H9 (cell line): ENCODE measurements at regions not wholly inside any gene's neighbourhood (a gene's known extent, or its start where the extent isn't known, plus 50 kb on each side); places are given as distances from the start of the nearest gene placed in this dataset.
A peak's percentile ranks its signal among the peaks of the same experiment; 100 is the strongest.

Experiments
- DNase-seq: peaks from one replicate; pipeline ENCODE4 v3.0.0-alpha.2; 2017
- H2AFZ ChIP-seq: one replicate; pipeline ENCODE4 v1.6.1; 2013; ENCODE audit warnings: mild to moderate bottlenecking, low read length, control low read depth, moderate library complexity
- H2AK5ac ChIP-seq: 2 replicates; pipeline ENCODE4 v1.6.1; 2013; ENCODE audit warnings: low read length, control low read depth, mixed read lengths; ENCODE audit not compliant: insufficient read length
- H2BK120ac ChIP-seq: one replicate; pipeline ENCODE4 v1.6.1; 2013; ENCODE audit warnings: low read depth, mild to moderate bottlenecking, low read length, control low read depth, inconsistent platforms; ENCODE audit not compliant: poor library complexity, severe bottlenecking
- H2BK12ac ChIP-seq: 2 replicates; pipeline ENCODE4 v1.6.1; 2013; ENCODE audit warnings: low read length, control low read depth, mixed read lengths, low read depth; ENCODE audit not compliant: insufficient read length
- H2BK15ac ChIP-seq: 2 replicates; pipeline ENCODE4 v1.6.1; 2013; ENCODE audit warnings: low read depth, low read length, control low read depth
- H2BK20ac ChIP-seq: one replicate; pipeline ENCODE4 v1.6.1; 2013; ENCODE audit warnings: low read depth, mild to moderate bottlenecking, low read length, control low read depth, inconsistent platforms; ENCODE audit not compliant: poor library complexity, severe bottlenecking
- H2BK5ac ChIP-seq: 2 replicates; pipeline ENCODE4 v1.6.1; 2013; ENCODE audit warnings: low read length, control low read depth, mixed read lengths; ENCODE audit not compliant: insufficient read length
- H3K14ac ChIP-seq: 2 replicates; pipeline ENCODE4 v1.6.1; 2013; ENCODE audit warnings: low read length, control low read depth; ENCODE audit not compliant: insufficient read depth
- H3K18ac ChIP-seq: 2 replicates; pipeline ENCODE4 v1.6.1; 2013; ENCODE audit warnings: low read depth, mild to moderate bottlenecking, mixed read lengths, low read length, control low read depth; ENCODE audit not compliant: insufficient read length
- H3K23ac ChIP-seq: 2 replicates; pipeline ENCODE4 v1.6.1; 2013; ENCODE audit warnings: low read length, control low read depth, mixed read lengths, low read depth; ENCODE audit not compliant: insufficient read length
- H3K23me2 ChIP-seq: 2 replicates; pipeline ENCODE4 v1.6.1; 2013; ENCODE audit warnings: low read depth, mild to moderate bottlenecking, mixed read lengths, low read length, control low read depth; ENCODE audit not compliant: insufficient read length, poor library complexity, severe bottlenecking
- H3K27ac ChIP-seq: 2 replicates; pipeline ENCODE4 v1.5.1; 2013; ENCODE audit warnings: low read length, control low read depth, mixed read lengths, low read depth; ENCODE audit not compliant: insufficient read length
- H3K27me3 ChIP-seq: 2 replicates; pipeline ENCODE4 v1.6.1; 2013; ENCODE audit warnings: low read length, control low read depth, inconsistent platforms; ENCODE audit not compliant: insufficient read depth
- H3K4ac ChIP-seq: 2 replicates; pipeline ENCODE4 v1.6.1; 2013; ENCODE audit warnings: low read depth, mild to moderate bottlenecking, control low read depth, inconsistent platforms, low read length, moderate library complexity
- H3K4me1 ChIP-seq: 2 replicates; pipeline ENCODE4 v1.6.1; 2013; ENCODE audit warnings: low read length, control low read depth, inconsistent platforms; ENCODE audit not compliant: insufficient read depth
- H3K4me2 ChIP-seq: 2 replicates; pipeline ENCODE4 v1.6.1; 2013; ENCODE audit warnings: low read length, control low read depth, mixed read lengths; ENCODE audit not compliant: insufficient read length, insufficient read depth
- H3K56ac ChIP-seq: 2 replicates; pipeline ENCODE4 v1.6.1; 2013; ENCODE audit warnings: low read depth, mild to moderate bottlenecking, mixed read lengths, low read length, control low read depth; ENCODE audit not compliant: insufficient read length
- H3K79me1 ChIP-seq: 2 replicates; pipeline ENCODE4 v1.6.1; 2013; ENCODE audit warnings: low read depth, mild to moderate bottlenecking, moderate library complexity, low read length, control low read depth, inconsistent platforms; ENCODE audit not compliant: insufficient read depth, poor library complexity, severe bottlenecking
- H3K79me2 ChIP-seq: 2 replicates; pipeline ENCODE4 v1.6.1; 2013; ENCODE audit warnings: low read length, control low read depth, inconsistent platforms; ENCODE audit not compliant: insufficient read depth
- H3K9ac ChIP-seq: 2 replicates; pipeline ENCODE4 v1.6.1; 2013; ENCODE audit warnings: low read length, control low read depth, mixed read lengths; ENCODE audit not compliant: insufficient read length; ENCODE audit errors: extremely low read depth
- H3K9me3 ChIP-seq: one replicate; pipeline ENCODE4 v1.6.1; 2013; ENCODE audit warnings: low read depth, low read length, inconsistent platforms; ENCODE audit not compliant: control insufficient read depth
- H3T11ph ChIP-seq: one replicate; pipeline ENCODE4 v1.6.1; 2013; ENCODE audit warnings: mild to moderate bottlenecking, low read length, control low read depth, inconsistent platforms
- H4K20me1 ChIP-seq: one replicate; pipeline ENCODE4 v1.6.1; 2013; ENCODE audit not compliant: control insufficient read depth, insufficient read length, insufficient read depth
- H4K5ac ChIP-seq: 2 replicates; pipeline ENCODE4 v1.6.1; 2013; ENCODE audit warnings: low read depth, mild to moderate bottlenecking, mixed read lengths, low read length, control low read depth; ENCODE audit not compliant: insufficient read length
- H4K8ac ChIP-seq: replicated peaks from 2 replicates; pipeline ENCODE4 v1.6.1; 2013; ENCODE audit warnings: low read length, control low read depth, mixed read lengths, low read depth; ENCODE audit not compliant: insufficient read length
- H4K91ac ChIP-seq: 2 replicates; pipeline ENCODE4 v1.6.1; 2013; ENCODE audit warnings: low read depth, mild to moderate bottlenecking, moderate library complexity, mixed read lengths, low read length, control low read depth; ENCODE audit not compliant: insufficient read length
- H3K27ac Mint-ChIP-seq, 3 experiments: 2 replicates in 2 of 3; 3 replicates in 1 of 3; pipeline ENCODE4 v1.8.0; 2020 to 2021; ENCODE audit warnings: mixed read lengths in 3 of 3, mild to moderate bottlenecking in 1 of 3, moderate library complexity in 1 of 3
- H3K27me3 Mint-ChIP-seq: 2 replicates; pipeline ENCODE4 v1.8.0; 2021; ENCODE audit warnings: low read depth, mild to moderate bottlenecking, moderate library complexity, mixed read lengths
- H3K36me3 Mint-ChIP-seq, 3 experiments: 2 replicates in 2 of 3; 3 replicates in 1 of 3; pipeline ENCODE4 v1.8.0; 2020 to 2021; ENCODE audit warnings: low read depth in 3 of 3, mixed read lengths in 3 of 3; ENCODE audit not compliant: insufficient read depth in 1 of 3
- H3K4me1 Mint-ChIP-seq, 2 experiments: 2 replicates each; pipeline ENCODE4 v1.8.0; 2020; ENCODE audit warnings: mixed read lengths in 2 of 2
- H3K4me3 Mint-ChIP-seq, 2 experiments: 2 replicates in 1 of 2; 3 replicates in 1 of 2; pipeline ENCODE4 v1.8.0; 2020 to 2021; ENCODE audit warnings: mild to moderate bottlenecking in 2 of 2, mixed read lengths in 2 of 2, moderate library complexity in 1 of 2
- H3K9me3 Mint-ChIP-seq, 2 experiments: 2 replicates in 1 of 2; 3 replicates in 1 of 2; pipeline ENCODE4 v1.8.0; 2020; ENCODE audit warnings: mild to moderate bottlenecking in 2 of 2, mixed read lengths in 2 of 2, moderate library complexity in 1 of 2
- CTCF ChIP-seq: fragments of 200-600 bp; sonication (generic); conservative IDR thresholded peaks from 3 replicates; pipeline ENCODE4 v1.8.0; 2021; ENCODE audit warnings: antibody characterized with exemption, mild to moderate bottlenecking
- WGBS: extraction: QIAGEN DNeasy Blood & Tissue Kit; methylation state at CpG from one replicate; pipeline ENCODE4 v1.1.7; 2013; ENCODE audit warnings: missing lambda C conversion rate, low lambda C conversion rate, mixed read lengths; ENCODE audit not compliant: insufficient read length; ENCODE audit errors: extremely low coverage; 5-methylcytosine and 5-hydroxymethylcytosine counted together

- no peaks in the 10 kb centered on the region for H3K4me1 ChIP-seq
These were observed 181.8 kb upstream of the TBL1XR1 start for GRCh38 chr3:177379045-177379444.

More at GRCh38 chr3:177379045-177379444, 181.8 kb upstream of the TBL1XR1 start:
- H2BK12ac ChIP-seq = no peak overlapping the region
- H3K79me1 ChIP-seq = no peaks in the 10 kb centered on the region
- Mint-ChIP-seq H3K9me3 (peaks cover 5% of the 10 kb centered on the region in 2 experiments; a peak in 3 of 5 replicates), H3K4me3 (no peak overlapping the region; a peak in 1 of 5 replicates), H3K4me1 (no peaks in the 10 kb centered on the region), H3K27me3 (no peaks in the 10 kb centered on the region), H3K27ac (no peak overlapping the region), H3K36me3 (peaks cover 0 to 5% (median 2%) of the 10 kb centered on the region in 3 experiments; a peak in 4 of 7 replicates)
- DNase-seq = no peak
- H2BK5ac ChIP-seq = no peak overlapping the region
- H2BK15ac ChIP-seq = no peak overlapping the region
- TF ChIP-seq CTCF = peak; percentile 25; the same call in 2 of the 3 replicates
- no peak overlapping the region for H3K23ac ChIP-seq
- no peaks in the 10 kb centered on the region for H3K27me3 ChIP-seq
- no peaks in the 10 kb centered on the region for H3K23me2 ChIP-seq
- H2BK120ac ChIP-seq = no peak overlapping the region
- no peaks in the 10 kb centered on the region for H3K9me3 ChIP-seq
- no peak overlapping the region for H2AK5ac ChIP-seq
- H3K4me2 ChIP-seq = no peak overlapping the region
- no peak overlapping the region for H3K18ac ChIP-seq
- H4K5ac ChIP-seq = no peak overlapping the region
- no peaks in the 10 kb centered on the region for H4K20me1 ChIP-seq
- no peak overlapping the region for H2BK20ac ChIP-seq
- no peak overlapping the region for H3K27ac ChIP-seq
- no CpG with 5 or more reads among the region's 3 CpGs for WGBS
- no peak overlapping the region for H3K56ac ChIP-seq
- H2AFZ ChIP-seq = no peak overlapping the region
- H3K79me2 ChIP-seq = no peaks in the 10 kb centered on the region
- H4K8ac ChIP-seq = no peak overlapping the region
- H3K9ac ChIP-seq = no peak overlapping the region
- H3K14ac ChIP-seq = no peak overlapping the region
- H3T11ph ChIP-seq = no peak overlapping the region
- no peak overlapping the region for H4K91ac ChIP-seq
- no peak overlapping the region for H3K4ac ChIP-seq
